DMS53 (cell line): ENCODE measurements at regions not wholly inside any gene's neighbourhood (a gene's known extent, or its start where the extent isn't known, plus 50 kb on each side); places are given as distances from the start of the nearest gene placed in this dataset.
"Not testable (repeated sequence)": the region's sequence is repeated elsewhere in the genome, so short reads cannot be mapped to it uniquely, and the experiment has no call there.

ENCODE experiments used
- DNase-seq: peaks from one replicate; lab custom pipeline; 2025; lab: John Stamatoyannopoulos, UW

GRCh38 chr17:27095821-27096220 lies 198.1 kb upstream of the WSB1 start:
- DNase-seq: not testable (repeated sequence)

GRCh38 chr17:27099266-27099665 lies 194.6 kb upstream of the WSB1 start:
- not testable (repeated sequence) for DNase-seq

GRCh38 chr17:27104605-27105221 lies 189.2 kb upstream of the WSB1 start:
- DNase-seq: not testable (repeated sequence)

- no peak for DNase-seq
These were observed 188.3 kb upstream of the WSB1 start for GRCh38 chr17:27105636-27106035.

GRCh38 chr17:27106347-27106981 lies 187.4 kb upstream of the WSB1 start:
- no peak for DNase-seq

GRCh38 chr17:27106982-27107360 lies 186.9 kb upstream of the WSB1 start:
- DNase-seq: no peak

GRCh38 chr17:27107386-27108328 lies 186.3 kb upstream of the WSB1 start:
- not testable (repeated sequence) for DNase-seq

- no peak for DNase-seq
These were observed 184.6 kb upstream of the WSB1 start for GRCh38 chr17:27109346-27109745.

- no peak for DNase-seq
These were observed 140.9 kb upstream of the WSB1 start for GRCh38 chr17:27153005-27153404.

- DNase-seq: peak; percentile 56
These were observed 138.0 kb upstream of the WSB1 start for GRCh38 chr17:27155866-27156265.

- DNase-seq: no peak
These were observed 136.6 kb upstream of the WSB1 start for GRCh38 chr17:27157297-27157696.

GRCh38 chr17:27157898-27158297 lies 136.0 kb upstream of the WSB1 start:
- DNase-seq: peak; percentile 48

- peak; percentile 78 for DNase-seq
These were observed 135.5 kb upstream of the WSB1 start for GRCh38 chr17:27158382-27158781.

GRCh38 chr17:27180322-27180721 lies 113.6 kb upstream of the WSB1 start:
- peak; percentile 40 for DNase-seq

- DNase-seq: peak; percentile 35
These were observed 112.5 kb upstream of the WSB1 start for GRCh38 chr17:27181379-27181925.

- no peak for DNase-seq
These were observed 112.0 kb upstream of the WSB1 start for GRCh38 chr17:27181935-27182334.

- peak; percentile 34 for DNase-seq
These were observed 96.4 kb upstream of the WSB1 start for GRCh38 chr17:27197505-27197904.

GRCh38 chr17:27199948-27200347 lies 94.0 kb upstream of the WSB1 start:
- no peak for DNase-seq

GRCh38 chr17:27200476-27200875 lies 93.4 kb upstream of the WSB1 start:
- DNase-seq: no peak

- no peak for DNase-seq
These were observed 90.7 kb upstream of the WSB1 start for GRCh38 chr17:27203241-27203640.

GRCh38 chr17:27206447-27206846 lies 87.5 kb upstream of the WSB1 start:
- peak; percentile 58 for DNase-seq

GRCh38 chr17:27207073-27207513 lies 86.8 kb upstream of the WSB1 start:
- no peak for DNase-seq
